ENCODE measurements at regions not wholly inside any gene's neighbourhood (a gene's known extent, or its start where the extent isn't known, plus 50 kb on each side); places are given as distances from the start of the nearest gene placed in this dataset.

DNA sequence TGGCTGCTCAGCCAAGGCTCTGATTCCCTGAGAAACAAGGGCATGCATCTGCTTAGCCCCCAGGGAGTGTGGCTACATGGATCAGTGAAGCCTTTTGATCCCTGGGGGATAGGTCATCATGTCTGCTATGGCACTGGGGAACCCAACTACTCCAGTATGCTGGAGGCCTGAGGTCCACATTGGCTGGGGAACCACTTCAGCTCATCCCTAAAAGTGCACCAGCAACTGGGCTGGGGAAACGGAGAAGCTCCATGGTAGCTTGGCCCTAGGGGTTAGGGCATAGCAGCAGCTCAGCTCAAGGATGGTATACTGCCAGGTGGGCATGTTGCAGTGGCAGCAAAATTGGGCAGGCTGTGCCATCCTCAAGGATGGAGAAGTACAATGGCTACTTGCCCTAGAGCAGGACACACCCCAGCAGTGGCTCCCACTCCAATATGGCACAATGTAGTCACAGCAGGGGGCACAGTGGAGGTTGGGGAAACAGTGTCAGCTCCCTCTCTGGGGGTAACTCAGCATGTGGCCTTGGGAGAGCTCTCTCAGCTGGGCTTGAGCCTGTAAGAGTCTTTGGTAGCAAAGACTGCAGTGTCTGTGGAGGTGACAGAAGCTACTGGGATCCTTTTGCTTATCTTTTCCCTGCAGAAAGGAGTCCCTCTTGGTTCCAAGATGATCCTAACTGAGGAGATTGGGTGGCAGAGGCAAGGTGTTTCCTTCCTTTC, 111.5 kb upstream of the FSTL4 start:
- no peak for TF ChIP-seq CTCF (IDR thresholded peaks at IDR 0.05)
- no peak for TF ChIP-seq POLR2A (IDR thresholded peaks at IDR 0.05)

All from right lobe of liver (tissue), 4 donors.